ENCODE measurements at regions not wholly inside any gene's neighbourhood (a gene's known extent, or its start where the extent isn't known, plus 50 kb on each side); places are given as distances from the start of the nearest gene placed in this dataset.

DNA sequence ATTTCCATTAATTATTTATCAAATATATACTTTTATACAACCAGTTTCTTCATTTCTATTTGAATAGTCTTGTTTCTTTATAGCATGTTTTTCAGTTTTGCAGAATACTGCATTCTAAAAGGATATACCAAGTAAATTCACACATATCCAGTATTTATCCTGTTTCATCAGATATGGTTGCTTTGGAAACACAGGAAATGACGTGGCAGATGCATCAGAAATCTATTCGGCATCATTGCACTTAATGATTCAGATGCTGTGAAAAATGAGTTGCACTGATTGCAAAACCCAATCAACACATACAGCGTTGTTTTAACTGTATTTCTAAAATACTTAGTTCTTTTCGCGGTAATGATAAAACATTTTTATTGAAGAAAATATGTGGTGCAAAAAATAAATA, 594.9 kb downstream of the CDH26 start:
- intact Hi-C loops (cut with micrococcal nuclease): no loop called here
- ChIA-PET POLR2A (no interaction called here), CTCF (no interaction called here)
- Mint-ChIP-seq H3K4me3 (no peak overlapping the region), H3K4me1 (no peaks in the 10 kb centered on the region), H3K27ac (no peak overlapping the region), H3K36me3 (ENCODE audit: low read depth) (no peaks in the 10 kb centered on the region), H3K9me3 (no peaks in the 10 kb centered on the region), H3K27me3 (no peaks in the 10 kb centered on the region)
- ATAC-seq (ENCODE audit: low read depth): no peak
- DNase-seq: no peak
- TF ChIP-seq, protein P1, sequence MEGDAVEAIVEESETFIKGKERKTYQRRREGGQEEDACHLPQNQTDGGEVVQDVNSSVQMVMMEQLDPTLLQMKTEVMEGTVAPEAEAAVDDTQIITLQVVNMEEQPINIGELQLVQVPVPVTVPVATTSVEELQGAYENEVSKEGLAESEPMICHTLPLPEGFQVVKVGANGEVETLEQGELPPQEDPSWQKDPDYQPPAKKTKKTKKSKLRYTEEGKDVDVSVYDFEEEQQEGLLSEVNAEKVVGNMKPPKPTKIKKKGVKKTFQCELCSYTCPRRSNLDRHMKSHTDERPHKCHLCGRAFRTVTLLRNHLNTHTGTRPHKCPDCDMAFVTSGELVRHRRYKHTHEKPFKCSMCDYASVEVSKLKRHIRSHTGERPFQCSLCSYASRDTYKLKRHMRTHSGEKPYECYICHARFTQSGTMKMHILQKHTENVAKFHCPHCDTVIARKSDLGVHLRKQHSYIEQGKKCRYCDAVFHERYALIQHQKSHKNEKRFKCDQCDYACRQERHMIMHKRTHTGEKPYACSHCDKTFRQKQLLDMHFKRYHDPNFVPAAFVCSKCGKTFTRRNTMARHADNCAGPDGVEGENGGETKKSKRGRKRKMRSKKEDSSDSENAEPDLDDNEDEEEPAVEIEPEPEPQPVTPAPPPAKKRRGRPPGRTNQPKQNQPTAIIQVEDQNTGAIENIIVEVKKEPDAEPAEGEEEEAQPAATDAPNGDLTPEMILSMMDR (IDR thresholded peaks at IDR 0.05): no peak

DNA sequence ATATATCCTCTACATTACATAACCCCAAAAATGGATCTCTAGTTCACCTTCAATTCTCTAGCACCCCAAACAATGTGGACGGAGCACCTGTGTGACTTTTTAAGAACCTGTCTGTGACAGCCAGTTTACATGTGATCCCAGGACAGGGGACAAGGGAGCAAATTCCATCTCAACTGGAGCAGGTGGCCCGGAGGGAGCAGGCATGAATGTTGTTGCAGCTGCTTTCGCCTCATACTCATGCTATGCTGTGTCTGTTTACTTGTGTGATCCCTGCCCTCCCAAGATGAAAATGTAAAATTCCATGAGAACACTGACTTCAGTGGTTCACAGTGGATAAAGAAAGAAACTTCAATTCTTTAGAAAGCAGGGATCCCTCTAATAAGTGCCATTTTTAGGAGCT, 600.3 kb downstream of the CDH26 start:
- ChIA-PET POLR2A (no interaction called here), CTCF (no interaction called here)
- Mint-ChIP-seq H3K4me3 (no peak overlapping the region), H3K9me3 (no peaks in the 10 kb centered on the region), H3K27ac (no peak overlapping the region), H3K27me3 (no peaks in the 10 kb centered on the region), H3K36me3 (ENCODE audit: low read depth) (no peaks in the 10 kb centered on the region), H3K4me1 (no peaks in the 10 kb centered on the region)
- intact Hi-C loops (cut with micrococcal nuclease): no loop called here
- no peak for DNase-seq
- no peak for ATAC-seq (ENCODE audit: low read depth)
- TF ChIP-seq, protein P1 (IDR thresholded peaks at IDR 0.05): no peak

DNA sequence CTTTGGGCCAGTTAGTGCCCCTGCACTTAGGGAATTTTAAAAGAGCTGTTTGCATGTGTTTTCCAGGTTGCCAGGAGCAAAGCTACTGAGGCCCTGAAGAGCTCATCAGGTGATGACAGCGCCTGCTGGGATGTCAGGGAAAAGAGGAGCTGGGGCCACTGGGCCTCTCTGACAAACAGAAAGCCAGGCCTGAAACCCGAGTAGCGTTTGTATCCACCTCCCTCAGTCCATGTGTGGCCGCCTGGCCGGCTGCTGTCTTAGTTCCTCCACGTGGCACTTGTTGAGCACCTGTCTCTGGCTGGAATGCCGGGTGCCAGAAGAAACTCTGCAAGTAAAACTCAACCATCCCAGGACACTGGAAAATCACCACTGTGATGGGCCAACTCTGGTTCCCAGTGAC, 601.2 kb downstream of the CDH26 start:
- DNase-seq: no peak
- ATAC-seq (ENCODE audit: low read depth): no peak
- H3K4me3 Mint-ChIP-seq: no peak overlapping the region
- ChIA-PET POLR2A (no interaction called here), CTCF (no interaction called here)
- TF ChIP-seq, protein P1 (IDR thresholded peaks at IDR 0.05): no peak
- no peaks in the 10 kb centered on the region for H3K9me3 Mint-ChIP-seq
- H3K4me1 Mint-ChIP-seq: no peaks in the 10 kb centered on the region
- no peaks in the 10 kb centered on the region for H3K36me3 Mint-ChIP-seq (ENCODE audit: low read depth)
- H3K27me3 Mint-ChIP-seq: no peaks in the 10 kb centered on the region
- intact Hi-C loops (cut with micrococcal nuclease): no loop called here
- no peak overlapping the region for H3K27ac Mint-ChIP-seq

DNA sequence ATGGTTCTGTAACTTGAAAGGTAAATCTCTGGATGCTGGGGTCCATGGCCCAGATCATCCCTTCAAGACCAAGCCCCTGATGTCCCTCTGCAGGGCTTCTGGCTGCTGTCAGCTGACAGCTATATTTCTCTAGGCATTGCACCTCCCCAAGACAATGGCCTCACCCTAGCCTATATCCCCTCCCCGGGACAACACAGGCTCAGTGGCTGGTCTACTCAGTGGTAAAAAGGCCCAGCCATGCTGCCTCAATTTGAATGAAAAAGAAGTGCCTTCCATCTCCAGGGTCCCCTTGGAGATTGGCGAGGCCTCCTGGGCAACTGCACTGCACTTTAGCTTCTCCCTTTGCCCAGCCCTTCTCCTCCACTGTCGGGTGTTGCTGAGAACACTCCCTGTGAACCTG, 602.8 kb downstream of the CDH26 start:
- H3K4me3 Mint-ChIP-seq: no peak overlapping the region
- no peak overlapping the region for H3K27ac Mint-ChIP-seq
- DNase-seq: no peak

DNA sequence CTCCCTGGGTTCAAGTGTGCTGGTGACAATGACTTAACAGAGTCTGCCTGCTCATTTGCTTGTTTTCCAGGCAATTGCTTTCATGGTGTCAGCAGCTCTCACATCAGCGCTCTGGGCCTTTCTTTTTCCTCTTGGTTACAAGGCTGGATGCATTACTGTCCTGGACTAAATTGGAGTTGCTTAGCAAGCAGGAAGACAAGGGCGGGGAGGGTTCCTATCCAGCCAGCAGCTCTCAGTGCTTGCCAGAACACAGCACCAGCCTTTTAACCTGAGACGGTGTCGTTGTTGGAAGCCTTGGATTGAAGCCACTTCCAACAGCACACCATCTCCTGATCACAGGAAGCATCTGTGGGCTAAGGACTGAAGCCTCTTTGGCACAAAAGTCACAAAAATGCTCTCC, 606.9 kb downstream of the CDH26 start:
- ATAC-seq (ENCODE audit: low read depth): no peak
- Mint-ChIP-seq H3K27me3 (no peaks in the 10 kb centered on the region), H3K27ac (no peak overlapping the region), H3K4me1 (no peaks in the 10 kb centered on the region), H3K9me3 (no peaks in the 10 kb centered on the region), H3K36me3 (ENCODE audit: low read depth) (no peaks in the 10 kb centered on the region), H3K4me3 (no peak overlapping the region)
- no peak for DNase-seq
- ChIA-PET POLR2A (no interaction called here), CTCF (no interaction called here)
- intact Hi-C loops (cut with micrococcal nuclease): no loop called here
- TF ChIP-seq, protein P1 (IDR thresholded peaks at IDR 0.05): no peak

More for the DNA sequence above, 602.8 kb downstream of the CDH26 start:
- POLR2A ChIA-PET: no interaction called here
- TF ChIP-seq, protein P1 (IDR thresholded peaks at IDR 0.05): no peak
- Mint-ChIP-seq H3K36me3 (ENCODE audit: low read depth) (no peaks in the 10 kb centered on the region), H3K27me3 (no peaks in the 10 kb centered on the region), H3K9me3 (no peaks in the 10 kb centered on the region), H3K4me1 (no peaks in the 10 kb centered on the region)
- ATAC-seq (ENCODE audit: low read depth): no peak
- intact Hi-C loops (cut with micrococcal nuclease): no loop called here
- CTCF ChIA-PET: no interaction called here

Data from activated B cell treated with CpG ODN at 0.5 μM for 24 hours (primary cell).